Sigmoid colon (tissue), 6 donors: ENCODE measurements at regions not wholly inside any gene's neighbourhood (a gene's known extent, or its start where the extent isn't known, plus 50 kb on each side); places are given as distances from the start of the nearest gene placed in this dataset.

ENCODE experiments used
- DNase-seq: peaks from one replicate; pipeline ENCODE4 v3.0.0-alpha.2; 2019
- H3K27ac ChIP-seq, 4 donors: fragments of 200-600 bp; sonication (generic); one replicate each; pipeline ENCODE4 v1.5.1; 2016 to 2019; ENCODE audit warnings: mild to moderate bottlenecking in 1 of 4
- H3K27me3 ChIP-seq, 3 donors: fragments of 200-600 bp; sonication (generic); one replicate each; pipeline ENCODE4 v1.5.1; 2019; ENCODE audit warnings: mild to moderate bottlenecking in 1 of 3
- H3K36me3 ChIP-seq, 4 donors: fragments of 200-600 bp; sonication (generic); one replicate each; pipeline ENCODE4 v1.5.1; 2016 to 2019
- H3K4me1 ChIP-seq, 4 donors: fragments of 200-600 bp; sonication (generic); one replicate each; pipeline ENCODE4 v1.5.1; 2017 to 2019
- H3K4me3 ChIP-seq, 4 donors: fragments of 200-600 bp; sonication (generic); one replicate each; pipeline ENCODE4 v1.5.1; 2017 to 2019; ENCODE audit warnings: mild to moderate bottlenecking in 2 of 4, moderate library complexity in 1 of 4
- H3K9me3 ChIP-seq, 4 donors: fragments of 200-600 bp in 3 of 4; sonication (generic) in 3 of 4; one replicate each; pipeline versions ENCODE4 v1.5.1 to v1.6.1; 2013 to 2019
- CTCF ChIP-seq, 4 experiments: fragments of 450-650 bp in 3 of 4; fragments of 200-600 bp in 1 of 4; IDR thresholded peaks; one replicate each; pipeline ENCODE4 v1.5.1; 2016 to 2019; ENCODE audit warnings: antibody characterized with exemption in 4 of 4, mild to moderate bottlenecking in 3 of 4, moderate library complexity in 2 of 4
- EP300 ChIP-seq, 4 donors: sonication (generic); formaldehyde crosslinking; IDR thresholded peaks; one replicate each; pipeline ENCODE4 v1.6.1; 2017; ENCODE audit warnings: antibody characterized with exemption in 4 of 4
- POLR2A ChIP-seq, 2 donors: fragments of 450-650 bp; IDR thresholded peaks; one replicate each; pipeline ENCODE4 v1.6.1; 2016; ENCODE audit warnings: antibody characterized with exemption in 2 of 2, mild to moderate bottlenecking in 2 of 2, moderate library complexity in 2 of 2
- POLR2AphosphoS5 ChIP-seq, 4 donors: sonication (generic); formaldehyde crosslinking; IDR thresholded peaks; one replicate each; pipeline ENCODE4 v1.6.1; 2017; ENCODE audit warnings: antibody characterized with exemption in 4 of 4
- WGBS, 2 donors: extraction: QIAGEN DNeasy Blood & Tissue Kit; methylation state at CpG; one replicate each; pipeline ENCODE4 v1.1.7; 2013; 5-methylcytosine and 5-hydroxymethylcytosine counted together
- intact Hi-C: fragments of 100-400 bp; cut with DNase I; formaldehyde crosslinking; loops from one replicate; pipeline ENCODE4 v1.15.1; 2023
- donor health status: healthy with polysubstance abuse.
- donor health status: healthy.

GRCh38 chr3:8368598-8368997, 133.0 kb upstream of the LMCD1 start:
- Histone ChIP-seq H3K9me3 (no peaks in the 10 kb centered on the region), H3K27me3 (no peaks in the 10 kb centered on the region), H3K27ac (no peak overlapping the region), H3K4me1 (no peaks in the 10 kb centered on the region), H3K36me3 (no peaks in the 10 kb centered on the region), H3K4me3 (no peak overlapping the region)
- DNase-seq: no peak
- WGBS, 2 donors: 86 to 89% methylated on average over 5 of the region's 5 CpGs
- TF ChIP-seq CTCF (IDR thresholded peaks at IDR 0.05) (no peak), POLR2AphosphoS5 (IDR thresholded peaks at IDR 0.05) (no peak), EP300 (IDR thresholded peaks at IDR 0.05) (no peak), POLR2A (IDR thresholded peaks at IDR 0.05) (no peak)
- intact Hi-C loops: no loop called here

- Histone ChIP-seq H3K27ac (no peak overlapping the region), H3K9me3 (no peaks in the 10 kb centered on the region), H3K27me3 (no peaks in the 10 kb centered on the region), H3K4me3 (no peak overlapping the region), H3K4me1 (no peaks in the 10 kb centered on the region), H3K36me3 (no peaks in the 10 kb centered on the region)
- TF ChIP-seq CTCF (IDR thresholded peaks at IDR 0.05): no peak
- TF ChIP-seq POLR2A (IDR thresholded peaks at IDR 0.05): no peak
- no peak for TF ChIP-seq EP300 (IDR thresholded peaks at IDR 0.05)
- no peak for TF ChIP-seq POLR2AphosphoS5 (IDR thresholded peaks at IDR 0.05)
- no peak for DNase-seq
- WGBS, 2 donors: 91 to 98% methylated on average over 1 of the region's 1 CpG
- intact Hi-C loops: no loop called here
Measured at GRCh38 chr3:8369638-8370037, 132.0 kb upstream of the LMCD1 start.

- Histone ChIP-seq H3K36me3 (no peaks in the 10 kb centered on the region), H3K27ac (no peak overlapping the region), H3K9me3 (no peaks in the 10 kb centered on the region), H3K27me3 (no peaks in the 10 kb centered on the region), H3K4me1 (no peaks in the 10 kb centered on the region), H3K4me3 (no peak overlapping the region)
- TF ChIP-seq POLR2AphosphoS5 (IDR thresholded peaks at IDR 0.05) (no peak), CTCF (IDR thresholded peaks at IDR 0.05) (no peak), EP300 (IDR thresholded peaks at IDR 0.05) (no peak), POLR2A (IDR thresholded peaks at IDR 0.05) (no peak)
- 69 to 81% methylated on average over 2 of the region's 2 CpGs for WGBS, 2 donors
- intact Hi-C loops: no loop called here
- no peak for DNase-seq
Measured at GRCh38 chr3:8371085-8371551, 130.5 kb upstream of the LMCD1 start.

- no peak for DNase-seq
- Histone ChIP-seq H3K4me1 (no peaks in the 10 kb centered on the region), H3K9me3 (no peaks in the 10 kb centered on the region), H3K4me3 (no peak overlapping the region), H3K27me3 (no peaks in the 10 kb centered on the region), H3K27ac (no peak overlapping the region), H3K36me3 (no peaks in the 10 kb centered on the region)
- 16 to 54% methylated on average over 7 of the region's 7 CpGs for WGBS, 2 donors
- TF ChIP-seq EP300 (IDR thresholded peaks at IDR 0.05) (no peak), CTCF (IDR thresholded peaks at IDR 0.05) (no peak), POLR2A (IDR thresholded peaks at IDR 0.05) (no peak), POLR2AphosphoS5 (IDR thresholded peaks at IDR 0.05) (no peak)
- intact Hi-C loops: no loop called here
Measured at GRCh38 chr3:8371960-8372463, 129.6 kb upstream of the LMCD1 start.
